GM18868 (cell line): ENCODE measurements at regions not wholly inside any gene's neighbourhood (a gene's known extent, or its start where the extent isn't known, plus 50 kb on each side); places are given as distances from the start of the nearest gene placed in this dataset.

Experiments
- ATAC-seq: cut with Tn5 transposase; IDR thresholded peaks from one replicate; pipeline ENCODE4 v1.9.1; 2021; ENCODE audit warnings: mild to moderate bottlenecking, moderate library complexity; ENCODE audit not compliant: unreplicated experiment

- ATAC-seq = no peak
Measured at GRCh38 chr20:20938599-20938998, 167.6 kb downstream of the LINC00237 start.

- ATAC-seq = no peak
Measured at GRCh38 chr20:20938131-20938530, 168.0 kb downstream of the LINC00237 start.

GRCh38 chr20:20933142-20933958, 172.8 kb downstream of the LINC00237 start:
- no peak for ATAC-seq

GRCh38 chr20:20932156-20932555, 174.0 kb downstream of the LINC00237 start:
- ATAC-seq = no peak

- no peak for ATAC-seq
Measured at GRCh38 chr20:20931632-20932031, 174.5 kb downstream of the LINC00237 start.

- ATAC-seq = no peak
Measured at GRCh38 chr20:20931024-20931423, 175.1 kb downstream of the LINC00237 start.

GRCh38 chr20:20930500-20930899, 175.7 kb downstream of the LINC00237 start:
- ATAC-seq = no peak

- ATAC-seq = no peak
Measured at GRCh38 chr20:20929341-20929740, 176.8 kb downstream of the LINC00237 start.

- no peak for ATAC-seq
Measured at GRCh38 chr20:20926222-20926905, 179.8 kb downstream of the LINC00237 start.

GRCh38 chr20:20920433-20920832, 185.7 kb downstream of the LINC00237 start:
- no peak for ATAC-seq

- ATAC-seq = no peak
Measured at GRCh38 chr20:20915844-20916243, 190.3 kb downstream of the LINC00237 start.

GRCh38 chr20:20904501-20904831, 192.0 kb upstream of the RALGAPA2 start:
- no peak for ATAC-seq

GRCh38 chr20:20903773-20904500, 191.5 kb upstream of the RALGAPA2 start:
- no peak for ATAC-seq

- ATAC-seq = no peak
Measured at GRCh38 chr20:20897922-20898321, 185.5 kb upstream of the RALGAPA2 start.

GRCh38 chr20:20897145-20897544, 184.7 kb upstream of the RALGAPA2 start:
- ATAC-seq = no peak

GRCh38 chr20:20896606-20897005, 184.2 kb upstream of the RALGAPA2 start:
- ATAC-seq = no peak

GRCh38 chr20:20895537-20895936, 183.1 kb upstream of the RALGAPA2 start:
- ATAC-seq = no peak

- ATAC-seq = no peak
Measured at GRCh38 chr20:20894753-20895152, 182.3 kb upstream of the RALGAPA2 start.

- no peak for ATAC-seq
Measured at GRCh38 chr20:20894280-20894679, 181.8 kb upstream of the RALGAPA2 start.

- no peak for ATAC-seq
Measured at GRCh38 chr20:20892328-20892727, 179.9 kb upstream of the RALGAPA2 start.

- ATAC-seq = no peak
Measured at GRCh38 chr20:20890751-20891150, 178.3 kb upstream of the RALGAPA2 start.

GRCh38 chr20:20888936-20889335, 176.5 kb upstream of the RALGAPA2 start:
- ATAC-seq = no peak
